Body of pancreas (tissue), 4 donors: ENCODE measurements at regions not wholly inside any gene's neighbourhood (a gene's known extent, or its start where the extent isn't known, plus 50 kb on each side); places are given as distances from the start of the nearest gene placed in this dataset.
"Not testable (repeated sequence)": the region's sequence is repeated elsewhere in the genome, so short reads cannot be mapped to it uniquely, and the experiment has no call there.

ENCODE experiments used
- ATAC-seq: fragments of 150-250 bp; one replicate; pipeline ENCODE4 v1.9.1; 2016
- DNase-seq, 4 donors: peaks; one replicate each; pipeline ENCODE4 v3.0.0-alpha.2; 2019
- H3K27ac ChIP-seq, 4 donors: fragments of 200-600 bp; sonication (generic); 1 replicate in 3 of 4; 2 replicates in 1 of 4; pipeline versions ENCODE4 v1.5.1 to v1.6.1; 2016 to 2019; ENCODE audit warnings: mild to moderate bottlenecking in 1 of 4, mixed read lengths in 1 of 4, moderate library complexity in 1 of 4
- H3K27me3 ChIP-seq, 2 donors: fragments of 200-600 bp; sonication (generic); one replicate each; pipeline ENCODE4 v1.6.0; 2016; ENCODE audit warnings: mild to moderate bottlenecking in 1 of 2
- H3K36me3 ChIP-seq, 2 donors: fragments of 200-600 bp; sonication (generic); replicated peaks in 1 of 2; 2 replicates each; pipeline ENCODE4 v1.5.1; 2016; ENCODE audit warnings: low read depth in 2 of 2; ENCODE audit not compliant: insufficient read depth in 1 of 2
- H3K4me1 ChIP-seq: fragments of 200-600 bp; sonication (generic); one replicate; pipeline ENCODE4 v1.6.0; 2016
- H3K4me3 ChIP-seq, 2 donors: fragments of 200-600 bp; sonication (generic); 1 replicate in 1 of 2; 2 replicates in 1 of 2; pipeline ENCODE4 v1.5.1; 2016 to 2019
- H3K9me3 ChIP-seq, 3 donors: fragments of 200-600 bp; sonication (generic); 1 replicate in 2 of 3; 2 replicates in 1 of 3; pipeline ENCODE4 v1.5.1; 2016
- POLR2A ChIP-seq, 3 donors: fragments of 450-650 bp; IDR thresholded peaks; one replicate each; pipeline ENCODE4 v1.6.1; 2016; ENCODE audit warnings: antibody characterized with exemption in 3 of 3, mild to moderate bottlenecking in 2 of 3
- WGBS, 2 donors: methylation state at CpG; one replicate each; pipeline ENCODE4 v1.1.5; 2017; 5-methylcytosine and 5-hydroxymethylcytosine counted together
- intact Hi-C: fragments of 100-400 bp; cut with DNase I; formaldehyde crosslinking; loops from one replicate; pipeline ENCODE4 v1.15.1; 2023
- TF ChIP-seq, protein P1 (sequence below), 7 experiments: fragments of 450-650 bp in 4 of 7; fragments of 200-600 bp in 3 of 7; sonication (generic) in 3 of 7; IDR thresholded peaks; one replicate each; pipeline ENCODE4 v1.5.1; 2016 to 2019; ENCODE audit warnings: antibody characterized with exemption in 7 of 7

DNA sequence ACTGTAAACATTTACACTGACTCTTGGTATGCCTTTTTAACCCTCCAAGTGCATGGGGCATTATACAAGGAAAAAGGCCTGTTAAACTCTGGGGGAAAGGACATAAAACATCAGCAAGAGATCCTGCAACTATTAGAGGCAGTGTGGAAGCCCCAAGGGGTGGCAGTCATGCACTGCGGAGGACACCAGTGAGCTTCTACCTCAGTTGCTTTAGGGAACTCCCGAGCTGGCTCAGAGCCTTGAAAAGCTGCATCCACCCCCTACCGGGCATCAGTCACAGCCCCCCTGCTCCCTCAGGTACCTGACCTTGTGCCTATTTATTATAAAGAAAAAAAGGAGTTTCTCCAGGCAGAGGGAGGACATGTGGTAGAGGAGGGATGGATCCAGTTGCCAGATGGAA, 695.6 kb upstream of the LMO3 start:
- Histone ChIP-seq H3K4me1 (no peaks in the 10 kb centered on the region), H3K27ac (no peak overlapping the region), H3K9me3 (peaks cover 0 to 7% (median 0%) of the 10 kb centered on the region in 3 donors), H3K27me3 (no peaks in the 10 kb centered on the region), H3K4me3 (no peak overlapping the region), H3K36me3 (no peaks in the 10 kb centered on the region)
- no peak for TF ChIP-seq POLR2A (IDR thresholded peaks at IDR 0.05)
- TF ChIP-seq, protein P1, sequence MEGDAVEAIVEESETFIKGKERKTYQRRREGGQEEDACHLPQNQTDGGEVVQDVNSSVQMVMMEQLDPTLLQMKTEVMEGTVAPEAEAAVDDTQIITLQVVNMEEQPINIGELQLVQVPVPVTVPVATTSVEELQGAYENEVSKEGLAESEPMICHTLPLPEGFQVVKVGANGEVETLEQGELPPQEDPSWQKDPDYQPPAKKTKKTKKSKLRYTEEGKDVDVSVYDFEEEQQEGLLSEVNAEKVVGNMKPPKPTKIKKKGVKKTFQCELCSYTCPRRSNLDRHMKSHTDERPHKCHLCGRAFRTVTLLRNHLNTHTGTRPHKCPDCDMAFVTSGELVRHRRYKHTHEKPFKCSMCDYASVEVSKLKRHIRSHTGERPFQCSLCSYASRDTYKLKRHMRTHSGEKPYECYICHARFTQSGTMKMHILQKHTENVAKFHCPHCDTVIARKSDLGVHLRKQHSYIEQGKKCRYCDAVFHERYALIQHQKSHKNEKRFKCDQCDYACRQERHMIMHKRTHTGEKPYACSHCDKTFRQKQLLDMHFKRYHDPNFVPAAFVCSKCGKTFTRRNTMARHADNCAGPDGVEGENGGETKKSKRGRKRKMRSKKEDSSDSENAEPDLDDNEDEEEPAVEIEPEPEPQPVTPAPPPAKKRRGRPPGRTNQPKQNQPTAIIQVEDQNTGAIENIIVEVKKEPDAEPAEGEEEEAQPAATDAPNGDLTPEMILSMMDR (IDR thresholded peaks at IDR 0.05) = no peak
- intact Hi-C loops = no loop called here
- ATAC-seq (no peak), DNase-seq (no peak)
- WGBS, 2 donors = 65 to 71% methylated on average over 3 of the region's 3 CpGs

DNA sequence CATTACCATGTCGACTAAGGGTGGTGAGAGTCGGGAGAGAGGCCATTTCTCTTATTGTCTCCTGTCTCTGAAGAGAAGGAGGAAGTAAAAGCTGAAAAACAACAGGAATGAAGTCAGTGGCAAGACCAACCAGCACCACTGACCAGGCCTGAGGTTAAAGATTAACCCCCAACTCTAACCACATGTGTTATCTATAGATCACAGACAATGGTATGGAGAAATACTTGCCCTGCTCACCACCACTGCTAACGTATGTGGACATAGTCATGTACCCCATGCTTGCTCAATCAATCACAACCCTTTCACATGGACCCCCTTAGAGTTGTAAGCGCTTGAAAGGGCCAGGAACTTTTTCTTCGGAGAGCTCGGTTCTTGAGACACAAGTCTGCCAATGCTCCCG, 690.9 kb upstream of the LMO3 start:
- intact Hi-C loops = no loop called here

DNA sequence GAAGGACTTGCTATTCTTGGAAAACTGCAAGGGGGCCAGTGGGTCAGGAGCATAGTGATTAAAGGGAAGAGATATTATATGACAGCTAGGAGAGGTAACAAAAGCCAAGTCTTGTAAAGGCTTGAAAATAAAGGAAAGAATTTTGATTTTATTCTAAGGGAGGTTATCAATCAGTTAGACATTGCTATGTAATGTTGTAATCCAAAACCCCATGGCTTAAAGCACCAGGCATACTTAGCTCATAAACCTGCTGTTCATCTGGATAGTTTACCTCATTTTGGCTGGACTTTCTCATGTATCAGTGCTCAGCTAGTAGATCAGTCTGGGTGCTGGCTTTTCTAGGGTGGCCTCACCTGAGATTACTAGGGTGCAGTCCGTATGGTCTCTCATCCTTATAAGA, 680.9 kb upstream of the LMO3 start:
- no peak overlapping the region for H3K27ac ChIP-seq
- H3K36me3 ChIP-seq = no peaks in the 10 kb centered on the region
- no peak for DNase-seq
- TF ChIP-seq, protein P1 (IDR thresholded peaks at IDR 0.05) = no peak
- no peak for ATAC-seq
- H3K4me3 ChIP-seq = no peak overlapping the region
- no peaks in the 10 kb centered on the region for H3K27me3 ChIP-seq
- no peaks in the 10 kb centered on the region for H3K9me3 ChIP-seq
- intact Hi-C loops = no loop called here
- H3K4me1 ChIP-seq = no peaks in the 10 kb centered on the region
- 50 to 79% methylated on average over 1 of the region's 1 CpG for WGBS, 2 donors

More for the DNA sequence above, 690.9 kb upstream of the LMO3 start:
- Histone ChIP-seq H3K27ac (no peak overlapping the region), H3K36me3 (no peaks in the 10 kb centered on the region), H3K4me3 (no peak overlapping the region), H3K27me3 (no peaks in the 10 kb centered on the region), H3K4me1 (no peaks in the 10 kb centered on the region), H3K9me3 (no peaks in the 10 kb centered on the region)
- TF ChIP-seq, protein P1 (IDR thresholded peaks at IDR 0.05) = no peak
- TF ChIP-seq POLR2A (IDR thresholded peaks at IDR 0.05) = no peak
- no peak for ATAC-seq
- no peak for DNase-seq
- 73 to 79% methylated on average over 7 of the region's 7 CpGs for WGBS, 2 donors

DNA sequence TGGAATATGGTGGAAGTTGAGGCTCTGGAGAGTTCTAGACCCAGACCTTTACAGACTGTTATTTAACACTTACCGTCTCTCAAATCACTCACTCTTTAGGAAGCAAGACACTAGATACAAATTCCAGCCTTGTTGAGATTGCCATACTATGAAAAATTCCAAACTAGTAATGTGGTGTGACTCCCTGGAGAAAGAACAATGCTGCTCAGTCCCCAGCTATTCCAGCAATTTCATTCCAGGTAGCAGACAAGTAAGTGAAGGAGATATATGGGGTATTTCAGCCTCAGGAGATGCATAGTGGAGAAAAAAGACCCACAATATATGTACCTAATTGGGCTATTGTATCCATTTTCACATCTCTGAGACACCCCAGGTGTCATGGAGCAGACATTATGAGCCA, 678.9 kb upstream of the LMO3 start:
- H3K27ac ChIP-seq = no peak overlapping the region
- no peaks in the 10 kb centered on the region for H3K9me3 ChIP-seq
- H3K27me3 ChIP-seq = no peaks in the 10 kb centered on the region
- intact Hi-C loops = no loop called here
- WGBS, 2 donors = 87 to 89% methylated on average over 1 of the region's 1 CpG
- ATAC-seq (no peak), DNase-seq (no peak)
- no peak overlapping the region for H3K4me3 ChIP-seq
- no peaks in the 10 kb centered on the region for H3K4me1 ChIP-seq
- TF ChIP-seq, protein P1 (IDR thresholded peaks at IDR 0.05) = no peak
- no peak for TF ChIP-seq POLR2A (IDR thresholded peaks at IDR 0.05)
- no peaks in the 10 kb centered on the region for H3K36me3 ChIP-seq

DNA sequence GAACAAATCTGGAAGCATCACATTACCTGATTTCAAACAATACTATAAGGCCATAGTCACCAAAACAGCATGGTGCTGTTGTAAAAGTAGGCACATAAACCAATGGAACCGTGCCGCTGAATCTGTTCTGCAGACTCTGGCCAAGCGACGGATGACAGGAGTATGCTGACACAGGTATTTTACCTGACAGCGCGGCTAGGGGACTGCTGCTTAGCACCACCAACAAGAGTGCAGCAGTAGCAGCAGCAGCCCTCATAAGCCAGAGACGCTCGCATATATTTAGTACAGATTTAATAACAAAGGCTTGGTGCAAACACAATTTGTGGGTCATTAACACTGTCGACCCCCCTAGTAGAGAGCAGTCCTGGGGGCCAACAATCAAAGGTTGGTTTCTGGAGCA, 677.6 kb upstream of the LMO3 start:
- Histone ChIP-seq H3K4me1 (no peaks in the 10 kb centered on the region), H3K27me3 (no peaks in the 10 kb centered on the region), H3K9me3 (no peaks in the 10 kb centered on the region), H3K4me3 (no peak overlapping the region), H3K36me3 (no peaks in the 10 kb centered on the region), H3K27ac (no peak overlapping the region)
- TF ChIP-seq, protein P1 (IDR thresholded peaks at IDR 0.05) = no peak
- no peak for DNase-seq
- WGBS, 2 donors = 76 to 83% methylated on average over 9 of the region's 9 CpGs
- ATAC-seq = no peak
- intact Hi-C loops = no loop called here

DNA sequence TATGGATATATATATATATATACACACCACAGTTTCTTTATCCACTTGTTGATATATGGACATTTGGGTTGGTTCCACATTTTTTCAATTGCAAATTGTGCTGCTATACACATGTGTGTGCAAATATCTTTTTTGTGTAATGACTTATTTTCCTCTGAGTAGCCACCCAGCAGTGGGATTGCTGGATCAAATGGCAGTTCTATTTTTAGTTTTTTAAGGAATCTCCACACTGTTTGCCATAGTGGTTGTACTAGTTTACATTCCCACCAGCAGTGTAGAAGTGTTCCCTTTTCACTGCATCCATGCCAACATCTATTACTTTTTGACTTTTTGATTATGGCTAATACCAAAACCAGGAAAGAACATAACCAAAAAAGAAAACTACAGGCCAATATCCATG, 676.2 kb upstream of the LMO3 start:
- H3K36me3 ChIP-seq, H3K27me3 ChIP-seq, H3K4me1 ChIP-seq, H3K27ac ChIP-seq, intact Hi-C loops, H3K4me3 ChIP-seq, DNase-seq, H3K9me3 ChIP-seq, ATAC-seq: not testable (repeated sequence)
